Activated T-helper 1 cell treated with Interleukin-2 at 50 U/mL for 16 hours (primary cell): ENCODE measurements at regions not wholly inside any gene's neighbourhood (a gene's known extent, or its start where the extent isn't known, plus 50 kb on each side); places are given as distances from the start of the nearest gene placed in this dataset.

ENCODE experiments used
- DNase-seq: peaks from one replicate; pipeline ENCODE4 v3.0.0-alpha.2; 2020; ENCODE audit warnings: low read depth

- no peak for DNase-seq
Observed at GRCh38 chrX:20519826-20520225, 253.1 kb upstream of the RPS6KA3 start.

GRCh38 chrX:20519146-20519545 lies 252.4 kb upstream of the RPS6KA3 start:
- no peak for DNase-seq

DNA sequence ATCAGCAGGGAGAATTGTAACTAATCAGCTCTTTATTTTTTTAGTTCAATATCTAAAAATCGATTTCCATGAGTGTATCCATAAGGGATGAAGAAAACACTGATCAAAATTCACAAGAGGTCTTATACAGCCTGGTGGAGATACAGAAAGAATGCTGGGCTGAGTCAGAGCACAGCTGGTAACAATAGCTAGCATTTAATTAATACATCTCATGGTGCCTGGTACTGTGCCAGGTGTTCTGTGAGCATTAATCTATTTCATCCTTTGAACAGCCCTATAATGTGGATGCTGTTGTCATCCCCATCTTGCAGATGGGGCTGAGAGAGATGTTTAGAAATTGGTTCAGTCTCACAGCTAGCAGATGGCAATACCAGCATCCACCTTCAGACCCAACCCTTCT lies 250.9 kb upstream of the RPS6KA3 start:
- no peak for DNase-seq

GRCh38 chrX:20515841-20516461 lies 249.2 kb upstream of the RPS6KA3 start:
- no peak for DNase-seq

DNA sequence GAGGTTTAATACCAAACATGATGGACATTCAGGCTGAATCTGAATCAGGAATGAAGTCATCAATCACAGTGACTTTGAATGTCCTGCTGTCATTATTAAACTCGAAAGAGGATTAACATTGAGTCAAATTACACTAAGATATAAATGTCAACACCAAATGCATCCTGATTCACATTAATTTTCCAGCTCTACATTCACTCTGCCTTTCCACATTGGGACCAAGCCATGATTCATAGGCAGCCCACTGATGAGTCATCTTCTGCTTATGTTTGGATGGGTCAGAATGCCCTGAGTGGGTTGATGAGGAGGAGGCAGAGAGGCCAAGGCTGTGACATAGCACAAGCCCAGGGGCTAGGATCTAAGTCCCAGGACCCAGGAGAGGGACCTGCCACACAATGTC lies 247.6 kb upstream of the RPS6KA3 start:
- no peak for DNase-seq

DNA sequence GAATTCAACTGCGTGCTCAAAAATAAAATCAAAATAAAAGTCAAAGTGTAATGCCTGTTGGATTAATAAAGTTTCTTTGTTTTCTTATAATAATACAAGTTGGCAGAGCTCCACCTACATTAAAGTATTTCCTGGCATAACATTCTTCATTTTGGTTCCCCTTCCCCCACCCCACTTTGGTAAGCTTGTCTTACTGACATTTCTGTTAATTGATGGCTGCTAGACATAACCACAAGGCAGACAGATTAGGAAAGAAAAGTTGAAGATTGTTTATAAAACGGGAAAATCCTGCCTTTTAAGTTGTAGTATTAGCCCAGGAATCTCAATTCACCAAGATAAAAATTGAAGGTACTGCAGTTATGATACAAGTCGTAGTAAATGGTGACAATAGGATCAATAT lies 246.5 kb upstream of the RPS6KA3 start:
- no peak for DNase-seq

GRCh38 chrX:20511792-20512191 lies 245.1 kb upstream of the RPS6KA3 start:
- no peak for DNase-seq

DNA sequence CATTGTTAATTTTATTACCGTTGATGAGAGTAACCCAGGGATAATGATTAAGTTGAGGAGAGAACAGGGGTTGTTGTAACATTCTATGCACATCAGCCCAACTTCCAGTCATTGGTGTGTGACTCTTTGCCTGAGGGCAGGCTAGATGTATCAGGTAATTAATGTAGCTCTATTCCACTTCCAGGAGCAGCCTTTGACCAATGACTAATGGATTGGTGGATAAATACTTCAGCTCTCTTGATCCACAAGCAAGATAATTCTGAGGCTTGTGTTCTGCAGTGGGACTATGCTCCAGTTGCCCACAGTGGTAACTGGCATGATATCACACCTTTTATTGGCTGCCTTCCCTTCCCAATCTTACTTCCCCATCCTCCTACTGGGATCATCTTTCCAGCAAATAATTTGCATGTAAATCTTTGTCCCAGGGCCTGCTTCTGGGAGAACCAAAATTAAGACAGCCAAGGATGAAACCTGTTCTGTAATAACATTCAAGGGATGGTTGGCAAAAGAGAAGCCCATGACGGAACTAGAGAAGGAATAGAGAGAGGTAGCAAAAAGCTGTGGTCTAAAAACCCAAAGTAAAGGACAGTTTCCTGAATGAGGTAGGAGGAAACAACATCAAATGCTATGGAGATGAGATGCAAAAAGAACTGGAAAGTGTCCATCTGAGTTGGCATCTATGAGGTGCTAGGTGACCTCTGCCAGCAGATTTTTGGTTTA lies 241.4 kb upstream of the RPS6KA3 start:
- DNase-seq: no peak

DNA sequence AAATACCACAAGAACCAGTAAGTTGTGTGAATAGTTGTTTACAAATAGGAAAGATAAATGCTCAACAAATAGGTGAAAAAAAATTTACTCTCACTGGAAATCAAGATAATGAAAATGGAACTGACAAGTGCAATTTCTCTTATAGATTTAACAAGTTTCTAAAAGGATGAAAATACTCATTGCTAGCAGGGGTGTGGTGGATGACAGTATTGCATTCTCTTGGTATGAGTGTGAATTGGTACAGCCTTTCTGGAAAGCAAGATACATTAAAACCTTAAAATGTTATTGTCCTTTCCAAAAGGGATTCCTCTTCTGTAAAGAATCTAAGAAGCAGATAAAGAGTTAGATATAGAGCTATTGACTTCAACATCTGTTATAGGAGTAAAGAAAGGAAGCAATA lies 240.0 kb upstream of the RPS6KA3 start:
- DNase-seq: no peak

DNA sequence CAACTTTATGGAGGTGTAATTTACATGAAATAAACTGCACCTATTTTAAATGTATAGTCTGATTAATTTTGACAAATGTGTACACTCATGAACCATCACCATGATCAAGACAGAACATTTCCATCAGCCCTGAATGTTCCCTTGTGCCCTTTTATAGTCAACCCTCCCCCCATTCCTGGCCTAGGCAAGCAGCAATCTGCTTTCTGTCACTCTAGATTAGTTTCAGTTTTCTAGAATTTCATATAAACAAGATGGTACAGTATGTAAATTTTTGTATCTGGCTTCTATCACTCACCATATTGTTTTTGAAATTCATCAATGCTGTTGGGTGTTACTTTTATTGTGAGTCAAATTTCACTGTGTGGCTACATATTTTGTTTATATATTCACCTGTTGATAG lies 234.2 kb upstream of the RPS6KA3 start:
- no peak for DNase-seq

DNA sequence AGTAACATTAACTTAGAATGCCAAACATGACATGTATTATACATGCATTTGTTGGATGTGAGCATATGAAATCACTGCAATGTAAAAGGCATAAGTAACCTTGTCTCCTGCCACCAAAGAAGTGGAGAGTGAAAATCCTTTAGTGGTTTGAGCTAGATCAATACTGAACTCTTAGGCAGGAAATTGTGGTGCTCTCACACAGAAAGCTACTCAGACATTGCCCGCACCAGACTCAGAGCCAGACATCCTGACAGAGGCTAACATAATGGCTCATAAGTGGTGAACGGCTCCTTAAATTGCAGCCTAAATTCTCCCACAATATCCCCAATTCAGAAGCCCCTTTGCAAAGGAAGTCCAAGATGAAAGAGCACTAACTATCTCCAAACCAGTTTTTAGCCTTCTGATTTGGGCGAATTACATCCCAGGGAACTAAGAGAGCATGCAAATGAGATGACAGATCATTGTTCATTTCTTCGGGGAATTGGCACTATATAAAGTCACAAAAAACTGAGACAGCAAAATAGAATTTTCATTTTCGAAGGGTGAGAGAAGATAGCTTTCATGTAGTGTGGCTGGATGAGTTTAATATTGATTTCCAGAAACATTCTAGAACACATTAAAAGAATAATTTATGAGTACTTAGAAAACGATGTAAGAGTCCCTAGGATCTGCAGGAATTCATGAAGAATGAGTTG lies 233.6 kb upstream of the RPS6KA3 start:
- no peak for DNase-seq

DNA sequence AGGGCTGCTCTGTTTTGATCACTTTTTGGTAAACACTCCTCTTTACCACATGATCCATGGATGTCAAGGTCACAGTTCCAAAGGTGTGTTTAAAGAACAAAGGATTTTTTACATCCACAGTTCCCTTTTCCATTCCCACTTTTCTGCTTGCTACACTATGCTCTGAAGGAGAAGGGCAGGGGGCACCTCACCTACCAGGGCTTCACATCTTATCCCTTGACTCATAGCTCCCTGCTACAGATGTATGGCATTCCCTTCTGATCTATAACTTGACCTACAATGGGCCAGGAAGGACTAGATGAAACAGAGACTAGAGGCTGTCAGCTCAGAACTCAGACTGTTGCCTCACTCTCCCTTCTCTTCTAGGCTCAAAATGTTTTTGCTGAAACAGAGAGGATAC lies 233.1 kb upstream of the RPS6KA3 start:
- no peak for DNase-seq

DNA sequence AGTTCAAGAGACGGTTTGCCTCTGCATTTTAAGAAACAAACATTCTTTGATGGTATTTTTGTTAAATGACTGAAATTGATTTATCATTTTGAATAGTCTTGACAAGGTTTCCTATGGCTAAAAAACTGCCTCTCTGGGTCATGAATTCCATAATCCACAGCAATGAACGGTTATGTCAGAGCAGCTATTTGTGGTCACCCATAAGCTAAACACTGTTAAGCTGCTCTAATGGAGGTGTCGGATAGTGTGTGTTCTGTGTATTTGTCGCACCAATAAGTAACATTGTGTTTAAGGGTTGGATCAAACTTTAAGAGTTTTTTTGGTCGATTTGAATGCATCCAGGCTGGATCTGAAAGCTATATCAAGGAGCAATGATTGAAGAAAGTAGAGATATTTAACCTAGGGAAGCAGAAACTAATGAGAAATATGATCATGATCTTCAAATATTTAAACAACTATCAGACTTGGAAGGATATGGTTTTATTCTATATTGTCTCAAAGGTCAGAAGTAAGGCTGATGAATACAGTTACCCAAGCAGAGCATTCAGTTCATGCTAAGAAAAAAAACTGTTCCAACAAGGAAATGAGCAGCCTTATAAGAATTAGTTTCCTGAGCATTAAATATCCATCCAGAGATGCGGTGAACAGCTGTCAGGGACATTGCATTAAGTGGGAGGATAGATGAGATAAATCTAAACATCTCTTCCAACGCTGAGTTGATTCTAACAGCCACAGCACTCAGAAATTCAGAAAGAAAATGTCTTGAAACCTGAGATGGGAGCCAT lies 232.3 kb upstream of the RPS6KA3 start:
- no peak for DNase-seq

- no peak for DNase-seq
Observed at GRCh38 chrX:20495575-20495974, 228.9 kb upstream of the RPS6KA3 start.

GRCh38 chrX:20488473-20488872 lies 221.8 kb upstream of the RPS6KA3 start:
- no peak for DNase-seq

GRCh38 chrX:20487227-20487626 lies 220.5 kb upstream of the RPS6KA3 start:
- DNase-seq: no peak

GRCh38 chrX:20481632-20482031 lies 214.9 kb upstream of the RPS6KA3 start:
- no peak for DNase-seq

GRCh38 chrX:20479896-20480295 lies 213.2 kb upstream of the RPS6KA3 start:
- no peak for DNase-seq

DNA sequence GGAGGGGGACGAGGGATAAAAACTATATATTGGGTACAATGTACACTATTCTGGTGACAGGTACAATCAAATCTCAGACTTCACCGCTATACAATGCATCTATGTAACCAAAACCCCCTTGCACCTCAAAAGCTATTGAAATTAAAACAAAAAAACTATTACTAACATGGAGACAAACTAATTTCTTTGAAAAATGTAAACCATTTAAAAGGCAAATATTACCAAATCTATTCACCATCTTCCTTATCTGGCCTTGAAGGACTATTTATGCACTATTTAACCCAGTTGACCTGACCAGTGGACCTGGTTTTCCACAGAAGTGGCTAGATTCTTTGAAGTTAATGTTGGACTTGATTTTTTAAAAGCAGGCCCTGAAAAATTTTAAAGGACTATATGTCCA lies 212.3 kb upstream of the RPS6KA3 start:
- no peak for DNase-seq

- DNase-seq: no peak
Observed at GRCh38 chrX:20477836-20478524, 211.3 kb upstream of the RPS6KA3 start.

DNA sequence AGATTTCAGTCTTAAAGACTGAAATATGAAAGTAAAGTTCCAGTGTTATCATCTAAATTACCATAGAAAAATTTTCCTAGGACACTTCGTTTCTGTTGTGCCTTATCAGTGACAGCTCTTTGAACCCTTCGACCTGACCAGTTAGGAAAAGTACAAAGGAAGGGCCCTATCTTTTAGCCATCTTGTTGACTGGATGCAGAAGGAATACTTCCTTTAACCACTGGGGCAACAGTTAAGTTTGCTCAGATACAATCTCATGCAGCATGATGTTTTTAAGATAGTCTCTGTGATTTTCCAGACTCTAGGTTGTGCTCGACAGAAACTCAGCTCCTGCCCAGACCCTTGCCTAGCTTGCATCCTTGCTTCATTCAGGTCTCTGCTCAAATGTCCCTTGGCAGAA lies 210.5 kb upstream of the RPS6KA3 start:
- DNase-seq: no peak

- no peak for DNase-seq
Observed at GRCh38 chrX:20472620-20473258, 206.0 kb upstream of the RPS6KA3 start.
